ENCODE measurements at regions not wholly inside any gene's neighbourhood (a gene's known extent, or its start where the extent isn't known, plus 50 kb on each side); places are given as distances from the start of the nearest gene placed in this dataset.
"Not testable (repeated sequence)": the region's sequence is repeated elsewhere in the genome, so short reads cannot be mapped to it uniquely, and the experiment has no call there.

GRCh38 chrX:1833656-1834360 is 218.9 kb downstream of the ASMT start:
- Histone ChIP-seq H3K27me3 (ENCODE audit: insufficient read depth, low read depth) (no peaks in the 10 kb centered on the region), H3K36me3 (ENCODE audit: insufficient read depth) (no peaks in the 10 kb centered on the region), H3K79me2 (ENCODE audit: insufficient read depth, low read depth) (no peaks in the 10 kb centered on the region), H2AFZ (ENCODE audit: low read depth) (no peak overlapping the region), H4K20me1 (ENCODE audit: insufficient read depth) (no peaks in the 10 kb centered on the region), H3K4me2 (no peak overlapping the region), H3K4me3 (IDR thresholded peaks at IDR 0.05; ENCODE audit: insufficient read depth, low read depth, low read length) (no peak overlapping the region), H3K4me1 (ENCODE audit: low read depth, poor library complexity, severe bottlenecking) (no peaks in the 10 kb centered on the region), H3K27ac (no peak overlapping the region), H3K9ac (no peak overlapping the region)
- TF ChIP-seq CTCF (conservative IDR thresholded peaks at IDR 0.05; ENCODE audit: low read depth, low read length), result no peak

DNA sequence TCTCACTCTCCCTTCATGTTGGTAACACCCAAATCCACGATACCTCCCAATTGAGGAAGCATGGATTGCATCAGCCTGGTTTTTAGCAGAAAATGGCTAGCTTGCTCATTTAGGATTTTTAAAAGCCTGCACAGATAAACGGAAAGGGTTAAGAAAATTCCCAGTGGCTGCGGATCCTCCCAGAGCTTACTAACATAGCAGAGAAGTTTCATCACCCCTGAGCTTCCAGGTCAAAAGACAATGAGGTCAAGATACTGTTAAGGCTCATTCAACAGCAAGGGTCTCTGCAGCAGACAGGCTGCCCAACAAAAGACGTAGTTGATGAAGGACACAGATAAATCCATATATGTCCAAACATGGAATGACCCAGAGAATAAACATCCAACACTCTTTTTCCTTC is 220.2 kb downstream of the ASMT start:
- H3K9ac ChIP-seq, result no peak overlapping the region
- H3K4me3 ChIP-seq (IDR thresholded peaks at IDR 0.05; ENCODE audit: insufficient read depth, low read depth, low read length), result no peak overlapping the region
- no peaks in the 10 kb centered on the region for H4K20me1 ChIP-seq (ENCODE audit: insufficient read depth)
- no peak overlapping the region for H3K27ac ChIP-seq
- no peak overlapping the region for H2AFZ ChIP-seq (ENCODE audit: low read depth)
- no peaks in the 10 kb centered on the region for H3K79me2 ChIP-seq (ENCODE audit: insufficient read depth, low read depth)
- no peaks in the 10 kb centered on the region for H3K27me3 ChIP-seq (ENCODE audit: insufficient read depth, low read depth)
- H3K4me2 ChIP-seq, result no peak overlapping the region
- TF ChIP-seq CTCF (conservative IDR thresholded peaks at IDR 0.05; ENCODE audit: low read depth, low read length), result no peak
- no peaks in the 10 kb centered on the region for H3K4me1 ChIP-seq (ENCODE audit: low read depth, poor library complexity, severe bottlenecking)
- no peaks in the 10 kb centered on the region for H3K36me3 ChIP-seq (ENCODE audit: insufficient read depth)

- H3K4me2 ChIP-seq, result no peak overlapping the region
- no peaks in the 10 kb centered on the region for H3K4me1 ChIP-seq (ENCODE audit: low read depth, poor library complexity, severe bottlenecking)
- no peak overlapping the region for H3K4me3 ChIP-seq (IDR thresholded peaks at IDR 0.05; ENCODE audit: insufficient read depth, low read depth, low read length)
- H4K20me1 ChIP-seq (ENCODE audit: insufficient read depth), result no peaks in the 10 kb centered on the region
- TF ChIP-seq CTCF (conservative IDR thresholded peaks at IDR 0.05; ENCODE audit: low read depth, low read length), result no peak
- no peaks in the 10 kb centered on the region for H3K36me3 ChIP-seq (ENCODE audit: insufficient read depth)
- no peaks in the 10 kb centered on the region for H3K27me3 ChIP-seq (ENCODE audit: insufficient read depth, low read depth)
- H3K79me2 ChIP-seq (ENCODE audit: insufficient read depth, low read depth), result no peaks in the 10 kb centered on the region
- no peak overlapping the region for H2AFZ ChIP-seq (ENCODE audit: low read depth)
- H3K27ac ChIP-seq, result no peak overlapping the region
- H3K9ac ChIP-seq, result no peak overlapping the region
Measured at GRCh38 chrX:1836683-1837082, 221.8 kb downstream of the ASMT start.

DNA sequence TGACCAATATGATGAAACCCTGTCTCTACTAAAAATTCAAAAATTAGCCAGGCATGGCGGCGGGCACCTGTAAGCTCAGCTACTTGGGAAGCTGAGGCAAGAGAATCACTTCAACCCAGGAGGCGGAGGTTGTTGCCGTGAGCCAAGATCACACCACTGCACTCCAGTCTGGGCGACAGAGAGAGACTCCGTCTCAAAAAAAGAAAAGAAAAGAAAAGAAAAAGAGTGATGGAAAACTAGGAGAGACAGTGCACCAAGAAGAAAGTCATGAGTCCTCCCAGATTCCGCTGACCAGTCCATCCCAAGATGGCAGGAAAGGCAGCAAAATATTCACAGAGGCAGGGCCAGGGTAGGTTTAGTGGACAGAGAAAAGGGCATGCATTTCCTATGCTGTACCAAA is 226.9 kb downstream of the ASMT start:
- H3K27ac ChIP-seq, result no peak overlapping the region
- H3K4me1 ChIP-seq (ENCODE audit: low read depth, poor library complexity, severe bottlenecking), result no peaks in the 10 kb centered on the region
- H4K20me1 ChIP-seq (ENCODE audit: insufficient read depth), result no peaks in the 10 kb centered on the region
- no peak overlapping the region for H2AFZ ChIP-seq (ENCODE audit: low read depth)
- H3K4me2 ChIP-seq, result no peak overlapping the region
- no peaks in the 10 kb centered on the region for H3K36me3 ChIP-seq (ENCODE audit: insufficient read depth)
- H3K79me2 ChIP-seq (ENCODE audit: insufficient read depth, low read depth), result no peaks in the 10 kb centered on the region
- no peak overlapping the region for H3K9ac ChIP-seq
- no peak for TF ChIP-seq CTCF (conservative IDR thresholded peaks at IDR 0.05; ENCODE audit: low read depth, low read length)
- H3K27me3 ChIP-seq (ENCODE audit: insufficient read depth, low read depth), result no peaks in the 10 kb centered on the region
- no peak overlapping the region for H3K4me3 ChIP-seq (IDR thresholded peaks at IDR 0.05; ENCODE audit: insufficient read depth, low read depth, low read length)

- H4K20me1 ChIP-seq (ENCODE audit: insufficient read depth); H3K4me3 ChIP-seq (IDR thresholded peaks at IDR 0.05; ENCODE audit: insufficient read depth, low read depth, low read length); H3K4me2 ChIP-seq; H3K27ac ChIP-seq; H3K9ac ChIP-seq; H3K79me2 ChIP-seq (ENCODE audit: insufficient read depth, low read depth); H3K27me3 ChIP-seq (ENCODE audit: insufficient read depth, low read depth); H2AFZ ChIP-seq (ENCODE audit: low read depth); H3K36me3 ChIP-seq (ENCODE audit: insufficient read depth); H3K4me1 ChIP-seq (ENCODE audit: low read depth, poor library complexity, severe bottlenecking): not testable (repeated sequence)
Measured at GRCh38 chrX:1847000-1847399, 232.1 kb downstream of the ASMT start.

DNA sequence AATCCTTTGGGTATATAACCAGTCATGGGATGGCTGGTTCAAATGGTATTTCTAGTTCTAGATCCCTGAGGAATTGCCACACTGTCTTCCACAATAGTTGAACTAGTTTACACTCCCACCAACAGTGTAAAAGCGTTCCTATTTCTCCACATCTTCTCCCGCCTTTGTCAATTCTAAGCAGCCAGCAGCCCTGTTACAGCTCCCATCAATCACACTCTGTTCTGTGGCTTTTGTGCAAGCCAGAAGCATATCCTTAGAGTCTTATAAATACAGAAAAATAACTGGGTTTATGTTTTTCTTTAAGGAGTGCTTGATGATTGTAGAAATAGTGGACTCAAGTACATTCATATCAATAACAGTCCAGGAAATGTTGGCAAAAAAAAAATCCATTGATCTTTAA is 232.9 kb downstream of the ASMT start:
- not testable (repeated sequence) for H3K4me2 ChIP-seq; H3K27me3 ChIP-seq (ENCODE audit: insufficient read depth, low read depth); H3K79me2 ChIP-seq (ENCODE audit: insufficient read depth, low read depth); H3K36me3 ChIP-seq (ENCODE audit: insufficient read depth); H3K4me1 ChIP-seq (ENCODE audit: low read depth, poor library complexity, severe bottlenecking); H3K9ac ChIP-seq; H3K4me3 ChIP-seq (IDR thresholded peaks at IDR 0.05; ENCODE audit: insufficient read depth, low read depth, low read length); H2AFZ ChIP-seq (ENCODE audit: low read depth); H4K20me1 ChIP-seq (ENCODE audit: insufficient read depth); H3K27ac ChIP-seq
